Stimulated activated CD8-positive, alpha-beta memory T cell treated with anti-CD3 and anti-CD28 coated beads, Interleukin-4, amount 100 ng/mL, for 48 hours (primary cell): ENCODE measurements at regions not wholly inside any gene's neighbourhood (a gene's known extent, or its start where the extent isn't known, plus 50 kb on each side); places are given as distances from the start of the nearest gene placed in this dataset.
"Not testable (repeated sequence)": the region's sequence is repeated elsewhere in the genome, so short reads cannot be mapped to it uniquely, and the experiment has no call there.

ENCODE experiments used
- DNase-seq: peaks from one replicate; pipeline ENCODE4 v3.0.0-alpha.2; 2020

DNA sequence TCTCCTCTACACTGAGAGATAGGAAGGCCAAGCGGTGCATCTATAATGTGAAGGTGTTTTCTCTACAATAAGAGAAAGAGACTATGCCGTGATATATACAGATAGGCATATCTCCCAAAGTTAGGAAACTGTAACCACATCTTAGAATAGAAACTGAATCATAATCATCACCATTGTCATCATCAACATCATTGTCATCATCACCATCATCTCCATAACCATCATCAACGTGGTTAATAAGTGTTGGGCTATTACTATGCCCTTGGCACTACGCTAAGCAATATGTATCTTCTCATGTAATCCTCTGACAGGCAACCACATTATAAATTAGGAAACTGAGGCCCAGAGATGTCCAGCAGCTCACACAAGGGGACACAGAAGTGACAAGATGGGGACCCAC lies 369.9 kb downstream of the ANAPC1 start:
- not testable (repeated sequence) for DNase-seq

DNA sequence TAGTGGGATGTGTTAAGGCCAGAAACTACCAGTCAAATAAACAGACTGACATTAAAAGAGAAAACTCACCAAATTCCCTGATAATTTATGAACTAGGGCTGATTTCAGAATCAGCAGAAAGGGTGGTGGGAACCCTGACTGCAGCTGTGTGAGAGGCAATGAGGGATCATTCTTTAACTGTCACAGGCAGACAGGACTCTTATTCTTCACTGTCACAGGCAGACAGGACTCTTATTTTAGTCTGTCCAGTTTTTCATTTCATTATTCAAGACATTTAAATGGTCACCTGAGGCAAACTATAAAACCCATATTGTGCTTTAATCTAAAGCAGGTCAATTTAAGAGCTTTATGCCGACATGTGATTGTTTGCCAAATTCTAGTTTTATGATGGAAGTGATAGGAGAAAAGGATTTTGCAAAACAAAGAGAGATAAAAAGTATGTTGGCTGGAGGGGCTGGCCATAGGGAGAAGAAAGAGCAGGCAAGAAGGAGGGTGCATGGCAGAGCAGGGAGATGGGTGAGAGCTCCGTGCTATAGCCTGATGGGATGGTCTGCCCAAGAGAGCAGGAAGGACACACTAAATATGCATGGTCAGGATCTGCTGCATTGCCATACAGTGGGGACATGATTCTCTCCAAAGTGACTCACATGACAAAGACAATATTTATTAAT lies 366.8 kb downstream of the ANAPC1 start:
- DNase-seq: not testable (repeated sequence)

DNA sequence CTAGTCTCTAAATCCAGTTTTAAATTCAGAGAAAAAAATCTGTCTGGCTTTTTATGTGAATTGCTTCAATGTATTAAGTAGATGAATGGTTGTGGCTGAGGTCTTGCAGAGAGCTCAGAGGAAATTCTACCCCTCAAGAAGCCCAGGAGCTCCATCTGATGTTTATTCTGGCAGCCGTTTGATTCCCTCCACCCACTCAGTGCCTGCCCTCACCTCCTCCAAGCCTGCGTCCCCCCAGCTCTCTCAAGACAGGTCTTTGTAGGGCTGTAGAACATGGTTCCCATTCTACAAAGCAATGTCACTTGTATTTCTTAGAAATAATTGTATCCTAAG lies 366.3 kb downstream of the ANAPC1 start:
- not testable (repeated sequence) for DNase-seq

DNA sequence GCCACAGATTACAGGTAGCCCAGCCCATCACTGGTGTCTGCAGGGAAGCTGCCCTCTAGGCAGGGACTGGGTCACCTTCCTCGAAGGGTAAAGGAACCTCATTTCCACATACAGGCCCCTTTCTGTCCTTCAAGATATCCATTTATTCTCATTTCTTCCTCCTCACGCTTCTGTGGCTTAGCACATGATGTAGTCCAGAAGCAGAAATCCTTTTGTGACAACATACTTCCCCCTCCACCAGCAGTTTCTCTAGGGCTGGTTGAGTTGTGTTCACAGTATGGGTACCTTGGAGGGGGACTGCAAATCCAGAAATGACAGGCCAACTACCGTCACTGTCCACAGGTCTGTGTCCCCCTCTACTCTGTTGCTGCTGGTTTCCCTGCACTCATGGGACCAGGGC lies 364.9 kb downstream of the ANAPC1 start:
- DNase-seq: no peak

DNA sequence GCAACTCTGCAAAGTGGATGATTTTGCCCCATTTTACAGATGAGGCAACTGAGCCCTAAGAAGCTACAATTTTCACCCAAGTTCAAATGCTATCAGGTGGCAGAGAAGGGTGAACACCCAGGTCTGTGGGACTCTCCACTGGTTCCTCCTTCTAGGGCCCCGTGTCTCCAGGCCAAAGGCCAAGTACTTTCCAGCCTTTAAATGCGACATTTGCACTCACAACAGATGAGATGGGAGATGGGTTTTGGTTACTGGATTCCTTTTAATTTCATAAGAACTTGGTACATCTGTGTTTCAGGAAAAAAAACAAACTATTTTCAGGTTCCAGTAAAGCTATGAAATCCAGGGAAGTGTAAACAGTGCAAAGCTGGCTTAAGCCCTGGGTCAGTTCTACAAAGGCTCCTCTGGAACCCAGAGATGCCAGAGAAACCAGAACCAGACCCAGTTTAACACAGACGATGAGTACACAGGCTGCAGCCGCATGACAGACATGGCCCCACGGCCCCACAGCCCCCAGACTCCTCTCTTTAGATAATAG lies 361.7 kb downstream of the ANAPC1 start:
- DNase-seq: no peak

DNA sequence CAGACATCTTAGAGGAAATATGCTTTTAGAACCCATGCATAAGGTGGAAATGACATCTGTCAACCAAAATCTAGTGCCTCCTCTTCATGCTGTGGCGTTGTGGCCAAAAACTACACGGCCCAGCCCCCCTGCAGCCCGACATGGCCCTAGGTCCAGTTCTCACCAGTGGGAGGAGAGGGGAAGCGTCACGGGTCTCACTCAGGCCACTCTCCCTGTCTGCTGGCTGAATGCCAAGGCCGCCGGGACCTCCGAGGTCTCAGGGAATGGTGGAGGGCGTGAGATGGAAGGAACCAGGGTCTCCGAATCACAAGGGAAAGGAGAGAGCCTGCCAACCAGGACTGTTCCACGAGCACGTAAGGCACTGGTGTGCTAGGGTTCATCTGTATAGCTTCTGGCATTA lies 361.0 kb downstream of the ANAPC1 start:
- no peak for DNase-seq

DNA sequence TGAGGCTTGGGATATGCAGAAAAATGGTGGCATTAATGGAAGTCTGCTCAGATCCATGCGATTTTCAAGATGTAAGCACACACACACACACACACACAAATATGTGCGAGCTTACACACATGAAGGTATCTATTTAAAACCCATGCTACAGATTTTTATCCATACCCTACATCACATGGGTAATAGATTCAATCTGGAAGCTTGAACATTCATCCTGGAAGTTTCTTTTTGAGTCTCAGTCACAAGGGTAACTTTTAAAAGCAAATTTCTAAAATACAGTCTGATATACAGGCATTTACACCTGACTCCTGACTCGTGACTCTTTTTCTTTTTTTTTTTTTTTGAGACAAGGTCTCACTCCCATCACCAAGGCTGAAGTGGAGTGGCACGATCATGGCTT lies 359.0 kb downstream of the ANAPC1 start:
- not testable (repeated sequence) for DNase-seq

DNA sequence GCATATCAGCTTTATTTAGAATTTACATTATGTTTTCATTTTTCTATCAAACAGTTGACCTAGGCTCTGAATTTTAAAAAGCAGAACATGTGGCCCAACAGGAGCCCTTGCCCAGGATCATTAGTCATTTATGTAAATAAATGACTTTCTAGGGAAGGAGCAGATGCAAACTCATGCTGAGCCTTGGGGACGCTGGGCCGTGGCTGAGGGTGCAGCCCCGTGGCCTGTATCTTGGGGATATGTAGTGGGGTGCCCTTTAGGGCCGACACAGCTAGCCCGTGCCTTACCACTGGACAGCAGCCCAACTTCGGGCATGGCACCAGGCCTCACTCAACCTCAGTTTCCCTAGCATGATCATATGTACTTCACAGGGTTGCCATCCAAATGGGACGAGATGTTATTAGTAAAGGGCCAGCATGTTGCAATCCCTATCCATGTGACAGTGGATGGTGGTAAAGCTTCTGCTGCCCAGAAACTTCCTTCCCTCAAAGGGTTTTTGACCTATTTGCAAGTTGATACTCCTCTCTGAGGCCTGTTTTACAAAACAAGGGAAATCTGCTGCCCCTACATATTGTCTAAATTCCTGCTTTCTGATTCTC lies 357.9 kb downstream of the ANAPC1 start:
- not testable (repeated sequence) for DNase-seq

DNA sequence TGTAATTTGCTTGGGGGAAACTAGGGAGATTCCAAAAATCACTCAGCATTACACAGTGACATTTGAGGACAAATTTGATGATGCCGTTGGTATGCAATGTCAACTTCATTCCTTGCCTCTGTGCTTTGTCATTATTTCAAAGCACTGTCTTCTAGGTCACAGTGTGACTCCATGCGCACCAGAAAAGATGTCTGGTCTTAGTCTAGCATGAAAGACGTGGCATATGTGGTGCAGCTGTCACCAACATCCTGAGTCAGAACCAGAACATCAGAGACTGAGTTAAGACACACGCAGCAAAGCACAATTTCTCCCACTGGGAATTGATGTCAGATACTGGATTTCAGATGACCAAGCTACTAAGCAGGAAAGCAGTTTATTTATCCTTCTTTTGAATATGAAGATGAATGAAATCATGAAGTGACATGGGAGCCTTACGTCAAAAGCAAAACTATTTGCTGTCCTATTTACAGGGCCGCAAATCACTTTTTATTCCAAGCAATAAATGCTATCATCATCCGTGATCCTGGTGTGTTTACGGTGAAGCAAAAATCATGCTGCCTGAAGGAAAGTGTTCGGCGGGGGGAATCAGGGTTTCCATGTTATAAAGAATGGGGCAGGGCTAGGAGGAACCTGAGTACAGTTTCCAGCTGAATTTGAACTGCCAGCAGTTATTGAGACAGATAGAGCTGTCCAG lies 356.1 kb downstream of the ANAPC1 start:
- not testable (repeated sequence) for DNase-seq

DNA sequence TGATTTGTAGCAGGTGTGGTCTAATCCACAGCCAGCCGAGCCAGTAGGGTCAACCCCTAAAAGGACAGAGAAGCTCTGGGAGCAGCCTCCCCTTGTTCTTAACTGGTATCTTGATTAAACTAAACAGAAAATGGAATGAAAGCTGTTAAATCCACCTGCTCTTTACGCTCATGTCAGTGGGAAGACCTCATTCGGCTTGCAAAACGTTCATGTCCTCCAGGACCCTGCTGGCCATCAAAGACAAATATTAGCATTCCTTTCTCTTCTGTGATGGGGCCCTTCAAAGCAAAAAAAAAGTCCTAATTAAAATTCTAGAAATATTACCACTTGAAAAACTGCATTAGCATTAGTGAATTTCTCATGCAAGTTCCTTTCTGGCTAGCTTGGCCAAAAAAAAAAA lies 355.0 kb downstream of the ANAPC1 start:
- not testable (repeated sequence) for DNase-seq

DNA sequence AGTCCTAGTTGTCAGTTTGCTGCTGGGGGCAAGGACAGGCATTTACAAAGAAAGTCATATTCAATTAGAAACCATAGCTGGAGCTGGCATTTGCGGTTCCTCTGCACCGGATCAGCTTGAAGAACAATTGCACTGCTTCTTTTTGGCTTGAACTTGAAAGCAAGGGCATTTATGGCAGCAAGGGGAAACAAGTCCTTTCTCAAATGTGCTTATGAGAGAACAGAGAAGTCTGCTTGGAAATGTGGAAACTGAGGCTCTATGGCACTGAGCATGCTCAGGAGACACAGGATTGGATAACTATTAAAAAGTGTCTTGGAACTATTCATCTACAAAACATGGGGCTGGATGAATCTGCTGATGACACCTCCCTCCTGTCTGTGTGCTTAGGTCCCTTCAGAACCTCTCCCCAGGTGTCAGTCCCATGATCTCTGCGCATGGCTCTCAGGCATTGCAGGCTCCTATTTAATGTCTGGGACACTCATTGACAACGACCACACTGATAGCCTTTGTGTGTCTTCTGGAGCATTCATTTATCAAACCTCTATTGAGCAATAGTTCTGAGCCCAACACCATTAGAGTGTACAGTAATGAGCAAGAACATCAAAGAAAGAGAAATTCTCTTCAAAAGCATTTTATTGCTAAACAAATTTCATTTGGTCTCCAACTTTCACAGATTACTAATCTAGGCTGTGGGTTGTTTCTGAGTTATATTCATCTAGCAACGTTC lies 353.6 kb downstream of the ANAPC1 start:
- DNase-seq: not testable (repeated sequence)

DNA sequence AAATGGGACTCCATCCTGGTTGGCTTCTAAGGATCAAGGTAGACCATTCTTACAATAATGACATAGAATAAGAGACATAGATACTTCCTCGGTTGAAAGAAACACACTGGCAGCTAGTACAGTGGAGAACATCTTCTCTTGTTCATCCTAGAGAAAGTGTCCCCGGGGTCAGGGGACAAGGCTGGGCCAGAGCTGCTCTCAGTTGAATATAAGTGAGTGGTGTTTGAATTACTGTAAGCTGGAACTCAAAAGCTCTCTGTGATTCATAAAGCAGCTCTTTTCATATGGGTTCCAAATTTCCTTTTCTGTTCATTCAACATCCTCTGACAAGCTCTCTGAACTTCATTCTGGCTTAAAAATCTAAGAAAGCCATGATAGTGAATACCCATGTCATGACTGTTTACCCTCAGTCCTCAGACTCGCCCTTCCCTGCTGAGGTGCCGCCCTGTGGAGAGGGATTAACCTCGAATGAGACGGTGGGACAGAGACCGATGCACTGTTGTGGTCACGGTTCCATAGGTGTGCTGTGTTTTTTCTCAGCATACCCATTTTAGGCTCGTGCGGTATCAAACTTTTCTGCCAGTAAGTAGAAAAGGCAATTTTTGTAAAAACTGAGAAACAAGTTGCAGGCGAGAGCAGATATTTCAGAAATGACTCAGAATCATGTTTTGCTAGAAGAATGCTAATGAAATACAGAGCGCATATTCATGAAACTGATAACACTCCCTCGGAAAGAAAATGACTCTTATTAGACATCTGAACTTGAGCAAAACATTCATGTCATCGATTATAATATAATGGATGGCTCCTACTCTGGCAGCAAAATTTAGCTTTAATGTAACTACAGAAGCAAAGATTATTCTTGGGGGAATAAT lies 351.1 kb downstream of the ANAPC1 start:
- not testable (repeated sequence) for DNase-seq

DNA sequence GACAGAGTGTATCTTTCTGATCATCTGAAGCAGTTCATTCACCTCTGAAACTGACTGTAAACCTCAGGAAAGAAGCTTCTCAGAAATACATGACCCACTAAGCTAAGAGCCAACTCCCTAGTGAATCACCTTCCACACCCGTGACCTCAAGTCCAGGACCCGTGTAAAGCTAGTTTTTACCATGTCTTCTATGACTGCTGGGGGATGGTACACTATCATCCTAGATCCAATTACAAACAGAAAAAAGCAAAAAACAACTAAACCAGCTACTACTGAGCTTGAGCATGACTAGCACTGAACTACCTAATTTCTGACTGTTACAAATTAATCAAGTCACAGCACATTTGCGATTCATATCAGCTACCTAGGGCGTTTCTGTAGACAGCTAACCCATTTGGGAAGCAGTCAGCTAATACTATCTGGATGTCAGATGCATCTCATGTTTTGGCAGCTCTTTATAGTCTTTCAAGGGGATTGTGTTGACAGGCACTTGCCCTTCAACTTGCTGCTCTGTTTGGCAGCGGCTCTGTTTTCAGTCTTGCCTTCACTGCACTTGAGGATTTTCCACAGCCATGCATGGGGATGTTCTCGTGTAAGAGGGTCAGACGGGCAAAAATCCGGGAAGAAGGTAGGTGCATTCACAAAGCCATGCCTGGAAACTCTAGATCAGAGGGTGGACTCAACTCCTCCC lies 350.3 kb downstream of the ANAPC1 start:
- DNase-seq: not testable (repeated sequence)

DNA sequence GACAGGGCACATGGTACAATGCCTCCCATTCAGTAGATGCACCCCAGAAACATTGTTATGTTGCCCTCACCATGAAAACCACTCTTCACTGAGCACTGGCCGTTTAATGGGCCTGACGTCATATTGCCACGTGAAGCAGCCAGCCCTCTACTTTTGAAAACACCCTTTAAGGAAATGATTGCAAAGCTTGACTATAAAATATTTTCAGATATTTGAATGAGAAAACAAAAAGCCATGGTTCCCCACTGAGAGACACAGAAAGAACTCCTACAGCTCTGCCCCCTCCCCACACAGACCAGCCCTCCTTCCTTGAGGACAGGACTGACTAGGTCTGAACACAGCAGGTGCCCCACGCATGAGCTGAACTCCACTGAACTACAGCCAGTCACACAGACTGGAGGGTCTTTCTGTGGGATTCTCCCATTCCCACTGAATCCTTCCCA lies 349.1 kb downstream of the ANAPC1 start:
- DNase-seq: no peak

DNA sequence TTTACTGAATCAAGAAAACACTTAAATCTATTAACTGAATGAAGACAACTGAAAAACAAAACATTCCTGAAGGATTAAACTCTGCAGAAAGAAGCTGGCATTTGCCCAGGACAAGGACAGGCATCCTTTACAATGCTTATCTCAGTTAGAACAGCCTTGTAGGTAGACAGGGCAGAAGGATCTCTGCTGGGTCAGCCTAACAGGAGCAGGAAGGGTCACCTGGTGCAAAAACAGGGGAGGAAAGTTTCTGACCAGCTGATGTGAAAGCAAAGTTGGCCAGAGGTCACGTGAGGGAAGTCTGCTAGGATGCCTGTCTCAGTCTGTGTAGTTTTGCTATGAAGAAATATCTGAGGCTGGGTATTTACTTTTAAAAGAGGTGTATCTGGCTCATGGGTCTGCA lies 348.6 kb downstream of the ANAPC1 start:
- no peak for DNase-seq

DNA sequence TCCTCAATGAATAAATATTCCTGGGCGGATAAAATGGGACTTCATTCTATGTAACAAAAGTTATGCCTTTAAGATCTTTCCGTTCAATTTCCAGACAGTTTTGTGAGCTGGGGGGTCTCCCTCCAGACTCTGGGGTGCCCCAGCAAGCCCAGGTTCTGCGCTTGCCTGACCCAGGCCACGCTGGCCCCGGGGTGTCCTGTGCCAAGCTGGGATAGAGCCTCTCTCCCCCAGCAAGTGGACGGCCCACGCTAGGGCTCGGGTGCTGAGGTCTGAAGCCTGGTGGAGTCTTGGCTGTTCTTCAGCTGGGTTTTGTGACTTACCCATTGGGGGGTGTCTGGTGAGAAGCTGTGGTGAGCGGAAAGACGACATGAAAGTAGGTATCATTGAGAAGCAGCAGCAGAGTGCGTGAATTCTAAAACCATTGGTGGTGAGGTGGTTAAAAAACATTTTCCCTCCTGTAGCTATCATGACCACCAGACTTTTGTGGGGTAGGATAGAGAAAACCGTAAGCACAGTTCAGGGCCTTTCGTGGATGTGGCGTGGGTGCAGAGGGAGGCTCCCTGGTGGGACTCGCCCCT lies 346.8 kb downstream of the ANAPC1 start:
- no peak for DNase-seq

DNA sequence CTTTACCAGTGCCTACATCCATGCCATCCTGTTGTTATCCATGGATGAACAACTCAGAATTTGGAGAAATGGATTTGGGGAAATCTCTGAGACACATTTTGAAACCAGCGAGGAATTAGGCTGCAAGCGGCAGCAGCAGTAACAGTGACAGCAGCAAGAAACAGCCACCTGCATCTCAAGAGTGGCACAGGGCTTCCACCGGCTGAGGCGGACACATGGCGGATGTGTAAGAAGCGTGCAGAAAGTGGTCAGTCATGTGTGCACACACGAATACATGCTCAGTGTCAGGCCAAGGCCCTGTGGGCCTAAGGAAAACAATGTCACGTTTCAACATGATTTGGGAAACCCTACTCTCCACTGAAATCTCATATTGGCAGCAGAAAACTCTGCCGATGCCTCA lies 344.0 kb downstream of the ANAPC1 start:
- DNase-seq: not testable (repeated sequence)

DNA sequence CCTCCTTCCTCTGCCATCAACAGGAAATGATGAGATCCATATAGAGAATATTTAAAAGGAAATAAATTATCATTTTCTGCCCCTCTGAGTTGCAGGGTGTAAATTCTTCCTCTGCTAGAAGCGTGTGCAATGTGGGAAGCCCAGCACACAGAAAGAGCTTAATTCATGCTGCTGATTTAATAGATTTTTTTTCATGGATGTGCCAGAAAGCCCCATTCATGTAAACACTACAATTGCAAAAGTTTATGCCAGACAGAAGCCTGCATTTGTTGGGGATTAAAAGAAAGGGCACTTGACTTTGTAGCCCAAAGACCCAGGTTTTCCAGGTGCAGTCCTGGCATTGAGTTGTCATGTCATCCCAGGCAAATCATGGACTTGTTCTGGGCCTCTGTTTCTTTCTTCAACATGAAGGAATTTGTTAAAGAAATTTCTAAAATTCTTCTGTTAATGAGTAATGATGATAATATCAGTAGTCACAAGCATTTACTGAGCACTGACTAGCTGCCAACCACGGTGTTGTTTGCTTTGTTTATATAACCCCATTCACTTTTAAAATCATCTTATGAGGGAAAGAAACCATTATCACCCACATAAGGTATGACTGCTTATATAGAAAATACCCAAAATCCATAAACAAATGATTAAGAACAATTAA lies 341.7 kb downstream of the ANAPC1 start:
- not testable (repeated sequence) for DNase-seq

DNA sequence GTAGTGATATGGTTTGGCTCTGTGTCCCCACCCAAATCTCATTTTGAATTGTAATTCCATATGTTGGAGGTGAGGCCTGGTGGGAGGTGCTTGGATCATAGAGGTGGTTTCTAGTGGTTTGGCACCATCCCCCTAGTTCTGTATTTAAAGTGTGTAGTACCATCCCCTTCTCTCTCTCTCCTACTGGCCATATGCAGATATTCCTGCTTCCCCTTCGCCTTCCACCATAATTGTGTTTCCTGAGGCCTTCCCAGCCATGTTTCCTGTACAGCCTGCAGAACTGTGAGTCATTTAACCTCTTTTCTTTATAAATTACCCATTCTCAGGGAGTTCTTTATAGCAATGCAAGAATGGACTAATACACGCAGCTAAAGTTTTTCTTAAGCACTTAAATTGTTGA lies 340.0 kb downstream of the ANAPC1 start:
- not testable (repeated sequence) for DNase-seq

DNA sequence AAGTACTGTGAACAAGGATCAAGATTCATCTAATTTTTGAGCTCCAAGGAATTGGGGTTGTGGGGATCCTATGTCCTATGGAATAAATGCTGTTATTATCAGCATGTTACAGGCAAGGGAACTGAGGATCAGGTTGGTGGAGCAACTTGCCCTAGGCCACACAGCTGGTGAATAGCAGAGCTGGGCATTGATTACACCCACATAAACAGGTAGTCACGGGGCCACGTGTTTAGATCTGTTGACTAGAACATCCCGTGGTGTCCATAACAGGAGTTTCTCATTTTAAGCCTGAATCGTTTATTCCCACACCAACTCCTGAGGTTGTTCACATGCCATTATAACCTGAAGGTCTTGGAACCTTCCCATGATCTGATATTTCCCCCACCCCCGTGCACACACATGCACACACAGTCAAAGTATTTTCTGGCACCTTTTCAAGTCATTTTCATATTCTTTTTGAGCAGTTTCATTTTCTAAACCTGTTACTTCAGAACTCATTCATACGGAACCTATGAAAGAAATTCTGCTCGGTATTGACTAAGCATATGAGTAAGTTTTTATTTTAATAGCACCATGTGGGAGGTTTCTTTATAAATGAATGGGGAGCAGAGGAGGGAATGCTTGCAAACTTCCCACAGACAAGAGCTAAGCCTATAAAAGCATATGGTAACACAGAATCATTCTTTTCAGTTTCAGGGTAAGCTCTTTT lies 338.1 kb downstream of the ANAPC1 start:
- DNase-seq: not testable (repeated sequence)
